ENCODE measurements at regions not wholly inside any gene's neighbourhood (a gene's known extent, or its start where the extent isn't known, plus 50 kb on each side); places are given as distances from the start of the nearest gene placed in this dataset.

- DNase-seq = no peak
Observed at GRCh38 chr1:87733386-87733785, 404.7 kb downstream of the LMO4 start.

DNA sequence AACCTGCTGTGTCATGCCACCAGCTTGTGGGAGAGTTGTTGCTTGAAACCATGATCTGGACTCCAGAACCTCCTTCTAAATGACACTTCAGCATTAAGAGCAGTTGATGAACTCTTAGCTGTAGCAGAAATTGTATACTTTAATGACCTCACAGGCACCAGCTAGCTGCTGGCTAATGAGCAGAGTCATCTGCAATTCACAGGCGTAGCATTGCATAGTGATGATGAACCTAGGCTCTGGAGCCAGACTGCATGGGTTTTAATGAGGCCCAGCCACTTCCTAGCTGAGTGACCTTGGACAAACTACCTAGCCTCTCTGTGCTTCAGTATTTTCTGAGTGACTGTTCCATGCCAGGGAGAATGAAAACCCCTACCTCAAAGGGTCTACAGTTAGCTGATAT is 407.1 kb downstream of the LMO4 start:
- no peak for DNase-seq

DNA sequence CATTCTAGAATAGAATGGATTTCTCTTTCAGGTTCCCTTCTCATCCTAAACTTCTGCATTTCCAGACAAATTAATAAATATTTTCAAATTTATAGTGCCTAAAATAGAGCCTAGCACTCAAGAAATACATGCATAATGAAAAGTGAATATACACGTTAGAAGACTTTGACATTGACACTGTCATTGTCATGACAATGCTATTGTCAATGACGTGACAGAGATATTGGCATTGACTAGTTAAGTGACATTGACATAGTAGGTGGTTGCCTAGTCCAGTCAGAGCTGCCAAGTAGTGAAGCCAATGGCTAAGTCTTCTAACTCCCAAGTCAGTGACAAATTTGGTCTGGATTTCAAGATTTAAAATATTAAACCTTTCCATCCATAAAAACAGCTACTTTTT is 410.5 kb downstream of the LMO4 start:
- no peak for DNase-seq

DNA sequence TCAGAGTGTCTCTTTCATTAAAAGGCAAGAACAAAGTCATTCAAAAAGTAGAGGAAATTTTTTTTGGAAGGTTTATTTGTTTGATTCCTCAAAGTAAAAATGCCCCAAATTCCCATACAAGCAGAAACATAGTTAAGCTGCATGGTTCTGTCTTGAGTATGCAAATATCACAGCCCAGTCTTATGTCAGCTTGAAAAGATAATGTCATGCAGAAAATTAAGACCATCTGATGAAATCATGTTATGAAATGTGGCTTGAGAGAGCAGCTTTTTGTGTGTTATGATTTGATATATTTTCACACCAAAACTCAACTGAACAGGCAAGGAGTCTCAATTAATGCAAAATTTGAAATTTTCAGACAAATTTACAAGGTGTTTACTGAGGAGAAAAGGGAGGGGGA is 411.0 kb downstream of the LMO4 start:
- DNase-seq = no peak

- DNase-seq = no peak
Observed at GRCh38 chr1:87743256-87743655, 414.6 kb downstream of the LMO4 start.

- no peak for DNase-seq
Observed at GRCh38 chr1:87744056-87744455, 415.4 kb downstream of the LMO4 start.

DNA sequence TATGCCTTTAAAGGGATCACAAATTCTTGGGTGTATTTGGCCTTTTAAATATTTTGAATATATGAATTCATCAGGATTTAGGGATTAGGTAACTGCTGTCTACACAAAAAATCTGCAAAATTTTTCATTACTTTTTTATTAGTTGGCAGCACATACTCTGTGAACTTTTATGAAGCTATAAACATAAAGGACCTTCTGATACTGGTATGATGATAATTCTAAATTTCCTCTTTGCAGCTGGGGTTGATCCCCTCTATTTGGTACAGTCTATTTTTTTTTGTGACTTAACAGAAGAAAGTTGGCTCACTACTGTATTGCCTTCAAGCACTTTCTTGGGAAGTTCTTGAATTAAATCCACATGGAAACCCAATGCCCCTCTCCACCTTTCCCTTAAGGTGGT is 416.1 kb downstream of the LMO4 start:
- DNase-seq = no peak

DNA sequence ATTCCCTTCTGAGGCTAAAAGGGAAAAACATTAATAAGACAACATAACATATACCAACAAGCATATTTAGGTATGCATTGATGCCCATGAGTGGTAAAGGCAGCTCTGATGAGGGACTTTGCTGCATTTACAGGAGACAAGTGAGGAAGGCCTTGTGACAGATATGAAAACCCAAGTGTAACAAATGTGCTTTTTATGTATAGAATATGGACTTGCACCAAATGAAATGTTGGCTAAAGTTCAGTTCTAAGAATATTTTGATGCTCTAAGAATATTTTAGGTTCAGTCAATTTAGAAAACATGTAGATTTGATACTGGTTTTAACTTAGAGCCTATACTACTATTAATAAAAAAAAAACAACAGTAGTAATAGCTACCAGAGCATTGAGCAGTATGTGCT is 424.7 kb downstream of the LMO4 start:
- no peak for DNase-seq

DNA sequence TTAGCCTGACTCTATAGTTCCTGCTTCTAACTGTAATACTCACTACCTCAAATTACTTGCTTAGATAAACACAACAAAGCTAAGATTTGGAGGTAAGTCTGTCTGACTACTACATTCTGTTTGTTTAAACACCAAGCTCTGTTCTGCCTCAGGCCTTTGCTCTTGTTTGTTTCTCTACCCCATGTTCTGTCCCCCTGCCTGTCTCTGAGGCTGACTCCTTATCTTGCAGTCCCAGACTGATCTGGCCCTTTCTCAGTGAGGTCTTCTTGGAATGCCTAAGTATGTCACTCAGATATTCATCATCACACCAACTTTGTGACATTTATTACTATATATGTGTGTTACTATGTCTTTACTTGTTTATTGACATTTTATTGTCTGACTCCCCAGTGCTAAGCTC is 425.5 kb downstream of the LMO4 start:
- no peak for DNase-seq

- DNase-seq = no peak
Observed at GRCh38 chr1:87757676-87758075, 429.0 kb downstream of the LMO4 start.

DNA sequence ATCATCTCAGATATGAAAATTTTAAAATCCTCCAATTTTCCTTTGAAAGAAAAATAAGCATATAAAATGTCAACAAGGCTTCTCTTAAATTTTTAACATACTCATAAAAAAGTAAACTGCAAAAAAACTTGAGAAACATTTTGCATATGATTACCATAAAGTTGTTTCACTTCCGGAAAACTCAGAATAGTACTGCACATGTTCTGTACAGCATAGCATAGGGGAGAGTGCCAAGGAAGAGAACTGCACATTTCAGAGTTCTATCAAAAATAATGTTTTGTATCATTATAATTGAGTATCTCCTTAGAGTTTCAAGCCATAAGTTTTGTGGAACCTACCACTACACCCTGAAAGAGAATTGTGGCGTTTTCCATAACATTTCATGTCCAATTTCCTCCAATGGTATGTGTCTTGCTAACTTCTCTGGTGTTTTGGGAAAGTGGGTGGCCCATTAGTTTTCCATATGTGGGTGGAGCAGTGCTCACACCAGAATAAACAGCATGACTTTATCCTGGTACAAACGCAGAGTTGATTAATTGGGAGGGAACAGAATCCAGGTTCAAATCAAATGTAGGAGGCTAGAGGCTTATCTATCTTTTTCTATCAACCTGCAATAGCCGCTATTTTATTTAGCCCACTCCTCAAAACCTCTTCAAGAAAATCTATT is 430.9 kb downstream of the LMO4 start:
- DNase-seq = no peak

GRCh38 chr1:87760155-87760554 is 431.5 kb downstream of the LMO4 start:
- DNase-seq = no peak

DNA sequence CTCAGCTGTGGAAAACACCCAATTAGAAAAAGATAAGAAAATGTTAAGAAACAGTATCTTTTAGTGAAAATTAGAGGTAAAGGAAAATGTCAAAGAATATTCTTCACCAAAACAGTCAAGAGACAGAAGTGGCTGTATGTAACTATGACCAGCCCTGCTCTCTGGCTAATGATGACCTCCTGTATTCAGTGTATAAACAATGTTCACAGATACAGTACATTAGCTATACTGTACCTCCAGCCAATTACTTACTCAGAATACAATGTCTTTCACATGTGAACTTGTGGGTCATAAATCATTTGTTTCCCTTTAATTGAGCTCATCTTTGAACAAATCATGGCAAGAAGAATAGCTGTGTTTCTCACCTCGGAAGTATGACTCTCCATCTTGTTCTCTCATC is 432.0 kb downstream of the LMO4 start:
- DNase-seq = no peak

- DNase-seq = no peak
Observed at GRCh38 chr1:87763483-87763882, 434.8 kb downstream of the LMO4 start.

- no peak for DNase-seq
Observed at GRCh38 chr1:87765057-87765680, 436.5 kb downstream of the LMO4 start.

DNA sequence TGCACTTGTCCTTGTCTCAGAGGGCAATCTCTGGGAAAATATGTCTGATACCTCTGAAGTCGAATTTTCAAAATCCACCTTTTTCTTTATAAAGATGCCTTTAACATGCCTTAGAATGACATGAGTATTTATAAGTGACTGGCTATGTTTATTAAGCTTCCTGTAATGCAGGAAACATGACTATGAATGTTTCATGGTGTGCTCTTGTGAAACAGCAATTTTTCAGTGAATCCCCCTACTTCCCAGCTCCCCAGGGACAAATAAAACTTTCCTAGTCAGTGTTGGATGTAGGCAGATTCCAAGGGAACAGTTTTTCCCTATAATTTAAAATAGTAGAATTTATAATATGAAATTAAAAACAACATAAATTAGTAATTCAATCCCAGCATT is 437.0 kb downstream of the LMO4 start:
- DNase-seq = no peak

GRCh38 chr1:87766737-87767136 is 438.1 kb downstream of the LMO4 start:
- no peak for DNase-seq

GRCh38 chr1:87778896-87779295 is 450.2 kb downstream of the LMO4 start:
- DNase-seq = no peak

GRCh38 chr1:87781554-87781953 is 452.9 kb downstream of the LMO4 start:
- DNase-seq = no peak

DNA sequence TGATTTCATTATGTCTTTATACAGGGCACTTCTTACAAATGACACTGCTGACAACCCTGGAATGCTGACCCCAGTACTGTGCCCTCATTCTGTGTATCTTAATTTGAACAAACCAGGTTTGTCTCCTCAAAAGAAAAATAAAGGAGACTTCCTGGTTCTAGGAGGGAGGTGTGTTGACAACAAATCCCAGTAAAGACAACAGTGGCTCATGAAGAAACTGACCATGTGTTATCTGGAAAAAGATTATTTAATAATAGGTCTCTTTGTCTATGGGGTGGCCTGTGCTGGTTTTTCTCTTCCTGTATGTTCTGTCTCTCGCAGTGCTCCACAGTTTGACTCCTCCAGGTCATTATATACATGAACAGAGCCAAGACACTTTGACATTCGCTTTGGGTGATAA is 454.6 kb downstream of the LMO4 start:
- no peak for DNase-seq

DNA sequence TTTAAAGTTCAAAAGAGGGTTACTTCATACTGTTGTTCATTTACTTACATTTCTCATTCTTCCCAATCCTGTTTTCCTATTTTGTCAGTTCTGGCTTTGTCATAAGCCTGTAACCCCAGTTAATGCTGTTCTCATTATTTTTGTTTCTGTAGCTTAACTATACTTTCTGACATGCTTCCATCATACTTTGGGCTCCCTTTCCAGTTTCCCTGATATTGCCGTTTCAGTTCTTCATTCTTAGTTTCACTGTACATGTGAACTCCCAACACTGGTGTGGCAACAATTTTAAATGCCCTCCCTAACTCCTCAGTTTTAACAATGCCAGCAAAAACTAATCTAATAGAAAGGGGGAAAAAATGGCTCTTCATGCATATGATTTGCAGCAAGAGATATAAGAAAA is 456.7 kb downstream of the LMO4 start:
- DNase-seq = no peak

DNA sequence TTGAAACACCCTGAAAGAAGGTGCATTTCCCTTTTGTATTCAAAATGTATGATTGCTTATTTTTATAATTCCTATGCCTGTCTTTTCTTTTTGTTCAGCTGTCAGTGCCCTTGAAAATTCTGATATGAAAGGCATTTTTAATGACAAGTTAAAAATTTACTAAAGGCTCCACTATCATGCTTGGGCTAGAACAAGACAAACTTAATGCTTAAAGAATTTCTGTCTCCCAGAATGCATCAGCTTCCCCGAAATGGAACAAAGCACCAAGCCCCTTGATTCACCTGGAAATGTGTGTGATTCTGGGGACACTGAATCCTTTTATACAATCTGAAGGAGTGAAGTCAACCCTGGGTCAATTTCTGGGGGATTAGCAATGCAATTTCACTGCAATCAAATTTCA is 457.5 kb downstream of the LMO4 start:
- DNase-seq = no peak

GRCh38 chr1:87786861-87787545 is 458.3 kb downstream of the LMO4 start:
- DNase-seq = no peak

GRCh38 chr1:87787551-87787950 is 458.9 kb downstream of the LMO4 start:
- no peak for DNase-seq

- DNase-seq = no peak
Observed at GRCh38 chr1:87790756-87791155, 462.1 kb downstream of the LMO4 start.
